GM18520 (cell line): ENCODE measurements at regions not wholly inside any gene's neighbourhood (a gene's known extent, or its start where the extent isn't known, plus 50 kb on each side); places are given as distances from the start of the nearest gene placed in this dataset.

Source experiments
- ATAC-seq: cut with Tn5 transposase; IDR thresholded peaks from one replicate; pipeline ENCODE4 v1.9.1; 2021; ENCODE audit not compliant: unreplicated experiment

DNA sequence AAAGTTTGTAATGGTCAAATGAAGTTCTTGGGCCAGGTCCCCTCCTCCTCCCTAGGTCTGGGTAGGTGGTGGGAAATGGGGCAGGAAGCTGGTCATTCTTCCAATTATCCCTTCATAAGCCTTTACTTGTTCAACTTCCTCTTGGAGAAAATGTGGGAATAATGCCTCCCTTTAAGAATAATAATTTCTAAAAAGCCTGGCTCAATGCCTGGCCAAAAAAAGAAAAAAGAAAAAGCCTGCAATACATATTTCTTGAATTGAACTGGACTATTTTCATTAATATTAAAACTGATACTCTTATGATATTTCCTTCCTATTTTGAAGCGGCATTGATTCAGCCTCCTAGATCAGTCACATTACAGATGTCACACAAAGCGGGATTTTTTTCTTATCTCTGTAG, 600.9 kb downstream of the CCDC171 start:
- ATAC-seq: no peak

DNA sequence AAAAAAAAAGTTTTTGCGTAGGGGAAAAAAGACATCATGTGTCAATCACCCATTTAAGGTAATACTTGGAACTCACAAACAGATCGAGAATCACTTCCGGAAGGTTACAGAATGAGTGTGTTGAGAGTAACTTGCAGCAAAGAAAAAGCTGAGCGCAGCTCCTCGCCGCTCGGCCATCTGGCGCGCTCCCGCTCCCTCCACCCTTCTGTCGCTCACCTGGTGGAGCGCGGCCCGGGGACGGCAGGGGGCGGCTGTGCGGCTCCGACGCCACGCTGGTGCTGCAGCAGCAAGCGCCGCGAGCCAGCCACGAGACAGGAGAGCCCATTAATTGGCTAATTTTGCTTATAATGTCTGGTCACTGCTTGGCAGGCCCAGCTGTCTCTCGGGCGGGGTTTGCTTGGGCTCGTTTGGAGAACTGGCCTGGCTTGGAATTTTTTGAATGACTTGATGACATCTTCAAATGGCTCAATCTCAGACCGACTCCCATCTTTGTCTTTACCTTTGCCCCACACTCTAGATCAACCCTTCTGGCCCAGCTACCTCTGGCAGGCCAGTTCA, 601.8 kb downstream of the CCDC171 start:
- ATAC-seq: no peak

DNA sequence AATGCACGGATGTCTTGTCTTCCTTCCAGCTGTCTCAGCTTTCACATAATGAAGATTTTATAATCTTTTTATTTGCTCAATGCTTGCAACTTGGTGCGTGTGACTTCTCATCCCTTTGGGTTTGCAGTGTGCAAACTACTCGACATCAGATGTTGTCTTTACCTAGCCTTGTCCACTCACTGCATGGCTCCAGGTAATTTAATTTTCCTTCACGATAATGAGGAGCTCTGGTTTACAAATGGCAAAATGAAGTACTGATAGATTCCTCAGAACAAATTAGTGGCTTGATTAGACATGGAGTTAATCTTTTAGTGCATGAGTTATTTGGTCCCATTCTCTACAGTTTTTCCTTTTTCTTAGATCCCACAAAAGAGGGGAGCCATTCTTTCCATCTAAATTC, 603.0 kb downstream of the CCDC171 start:
- ATAC-seq: no peak

DNA sequence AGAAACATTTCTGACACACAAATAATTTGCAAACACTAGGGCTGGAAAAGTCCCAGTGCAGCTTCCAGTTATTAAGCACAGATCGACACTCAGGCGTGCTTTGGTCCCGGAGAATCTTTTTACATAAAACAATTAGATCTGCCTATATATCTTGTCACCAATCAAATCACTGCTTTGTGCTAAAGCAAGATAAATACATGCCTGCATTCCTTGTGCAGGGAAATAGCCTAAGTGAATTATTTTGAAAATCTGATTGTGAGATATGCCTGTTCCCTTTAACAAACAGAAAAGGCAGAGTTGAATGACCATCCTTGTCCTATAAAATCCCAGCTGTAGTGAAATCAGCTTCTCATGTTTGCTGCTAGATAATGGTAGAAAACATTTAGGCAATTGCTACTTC, 604.4 kb downstream of the CCDC171 start:
- ATAC-seq: no peak

DNA sequence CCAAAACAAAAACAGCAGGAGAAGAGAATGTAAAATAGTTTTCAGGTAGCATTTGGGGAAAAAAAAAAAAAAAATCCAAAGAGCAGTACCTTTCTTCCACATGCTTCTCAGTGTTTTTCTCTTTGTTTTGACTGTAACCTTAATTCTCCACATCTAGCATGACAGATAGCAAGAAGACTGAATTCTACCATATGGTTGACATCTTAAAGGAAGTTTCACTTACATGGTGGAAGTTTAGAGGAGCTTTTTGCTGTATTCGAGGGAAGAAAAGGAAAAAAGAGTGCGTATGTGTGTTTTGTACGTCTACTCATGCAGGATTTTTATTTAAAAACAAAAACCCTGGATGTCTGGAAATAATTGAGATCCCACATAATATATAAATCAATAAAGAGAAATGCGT, 604.8 kb downstream of the CCDC171 start:
- ATAC-seq: no peak

DNA sequence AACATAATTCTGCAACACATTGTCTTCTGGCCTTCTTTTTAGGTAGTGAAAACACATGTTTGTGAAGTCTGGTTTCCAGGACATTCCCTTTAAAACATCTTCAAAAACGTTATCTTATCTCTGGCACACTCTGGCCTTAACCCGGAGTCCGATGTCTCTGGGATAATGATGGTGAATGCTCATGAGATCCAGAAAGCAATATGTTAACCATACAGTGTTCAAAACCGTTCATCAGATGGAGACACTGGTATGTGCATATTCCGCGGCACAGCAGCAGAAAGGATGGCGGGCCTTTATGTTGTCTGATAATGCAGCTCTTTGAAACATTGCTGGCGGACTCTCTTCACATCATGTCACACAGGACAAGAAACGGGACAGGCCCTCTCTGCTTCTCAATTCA, 605.2 kb downstream of the CCDC171 start:
- ATAC-seq: no peak

DNA sequence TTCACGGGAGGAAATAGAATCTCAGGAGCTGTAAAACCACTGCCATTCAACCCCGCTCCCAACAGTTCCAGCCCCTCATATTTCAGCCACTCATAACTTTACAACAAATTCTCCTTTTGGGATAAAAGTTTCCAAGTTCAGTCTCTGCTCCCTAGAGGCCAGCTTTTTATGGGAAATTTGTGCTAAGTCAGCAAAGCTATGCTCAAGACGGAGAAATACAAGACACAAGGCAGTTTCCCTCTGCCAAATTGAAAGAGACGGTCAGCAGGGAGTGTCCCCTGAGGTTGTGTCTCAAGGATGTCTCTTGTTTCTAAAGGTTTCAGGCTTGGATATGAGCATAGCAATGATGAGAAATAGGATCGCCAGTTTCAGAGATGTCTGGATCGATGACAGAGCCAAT, 608.6 kb downstream of the CCDC171 start:
- no peak for ATAC-seq

DNA sequence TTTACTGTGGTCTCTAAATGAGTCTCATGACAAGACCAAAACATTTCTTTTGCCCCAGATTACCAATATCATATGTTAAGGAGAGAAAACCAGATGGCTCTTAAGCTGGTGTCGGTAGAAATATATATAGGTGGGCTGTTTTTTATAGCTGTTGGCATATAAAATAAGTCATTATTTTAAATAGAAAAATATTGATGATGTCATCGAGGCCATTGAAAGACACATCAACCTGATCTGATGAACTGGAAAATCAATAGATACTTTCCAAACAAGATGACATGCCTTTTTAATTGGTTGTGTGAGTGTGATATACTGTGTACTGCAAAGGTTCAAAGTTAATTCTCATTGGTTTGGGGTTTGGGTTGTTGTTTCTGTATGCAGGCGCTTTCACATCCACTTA, 617.3 kb downstream of the CCDC171 start:
- no peak for ATAC-seq

DNA sequence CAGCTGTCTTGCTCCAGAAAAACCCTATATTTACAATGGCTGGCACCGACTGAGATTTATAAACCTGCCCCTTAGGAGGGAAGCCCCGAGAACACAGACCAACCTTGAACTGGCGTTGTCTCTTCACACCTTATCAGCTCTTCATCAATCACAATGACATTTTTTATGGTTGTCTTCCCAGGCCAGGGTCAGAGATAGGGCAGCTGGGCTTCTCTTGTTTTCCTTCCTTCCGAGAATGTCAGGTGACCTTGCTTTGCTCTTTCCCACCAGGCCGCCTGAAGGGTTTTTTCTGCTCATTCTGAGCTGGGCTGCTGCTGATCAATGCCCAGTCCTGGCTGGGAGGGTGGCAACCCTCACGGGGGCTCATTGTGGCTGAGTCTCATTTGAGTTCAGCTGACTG, 619.1 kb downstream of the CCDC171 start:
- no peak for ATAC-seq

DNA sequence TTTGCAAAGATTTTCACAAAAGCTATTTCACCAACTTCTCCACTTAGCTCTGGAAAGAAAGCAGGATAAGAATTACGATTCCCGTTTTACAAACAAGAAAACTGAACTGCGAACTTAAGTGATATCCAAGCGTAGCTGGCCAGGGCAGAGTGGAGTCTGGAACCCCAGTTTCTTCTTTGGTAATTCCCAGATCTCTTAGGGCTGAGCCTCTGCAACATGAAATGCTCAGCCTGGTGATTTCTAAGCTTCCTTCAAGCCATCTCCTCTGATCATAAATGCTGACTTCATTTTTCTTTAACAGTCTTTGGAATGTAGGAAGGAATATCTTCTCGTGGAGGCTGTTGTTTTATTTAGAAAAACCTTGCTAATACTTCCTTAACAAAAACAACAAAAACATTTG, 620.0 kb downstream of the CCDC171 start:
- no peak for ATAC-seq

DNA sequence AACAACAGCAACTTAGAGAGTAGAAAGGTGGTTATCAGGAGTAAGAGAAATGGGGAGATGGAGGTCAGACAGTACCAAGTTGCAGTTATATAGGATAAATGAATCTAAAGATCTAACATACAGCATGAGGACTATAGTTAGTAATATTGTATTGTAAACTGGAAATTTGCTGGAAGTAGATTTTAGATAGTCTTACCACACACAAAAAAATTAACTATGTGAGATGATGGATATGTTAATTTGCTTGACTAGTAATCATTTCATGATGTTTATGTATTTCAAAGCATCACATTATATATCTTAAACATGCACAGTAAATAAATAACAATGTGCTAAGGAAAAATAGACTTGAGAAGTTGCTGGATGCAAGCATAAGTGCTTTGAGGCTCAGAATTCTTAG, 622.1 kb downstream of the CCDC171 start:
- no peak for ATAC-seq

DNA sequence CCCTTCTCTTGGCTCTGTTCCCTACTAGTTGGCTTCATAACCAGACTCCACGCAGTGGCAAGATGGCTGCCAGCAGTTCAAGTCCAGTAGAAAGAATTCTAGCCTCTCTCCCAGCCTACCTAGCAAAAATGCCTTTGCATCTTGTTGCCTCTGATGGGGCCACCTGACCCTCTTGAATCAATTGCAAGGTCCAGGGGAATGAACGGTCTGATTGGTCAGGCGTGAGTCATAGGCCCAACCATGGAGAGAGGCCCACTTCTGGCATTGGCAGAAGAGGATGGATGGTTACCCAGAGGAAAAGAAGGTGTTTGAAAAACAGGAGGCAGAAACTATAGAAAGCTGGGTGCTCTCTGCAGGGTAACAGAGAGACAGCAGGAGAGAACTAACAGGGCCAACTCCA, 622.6 kb downstream of the CCDC171 start:
- no peak for ATAC-seq

DNA sequence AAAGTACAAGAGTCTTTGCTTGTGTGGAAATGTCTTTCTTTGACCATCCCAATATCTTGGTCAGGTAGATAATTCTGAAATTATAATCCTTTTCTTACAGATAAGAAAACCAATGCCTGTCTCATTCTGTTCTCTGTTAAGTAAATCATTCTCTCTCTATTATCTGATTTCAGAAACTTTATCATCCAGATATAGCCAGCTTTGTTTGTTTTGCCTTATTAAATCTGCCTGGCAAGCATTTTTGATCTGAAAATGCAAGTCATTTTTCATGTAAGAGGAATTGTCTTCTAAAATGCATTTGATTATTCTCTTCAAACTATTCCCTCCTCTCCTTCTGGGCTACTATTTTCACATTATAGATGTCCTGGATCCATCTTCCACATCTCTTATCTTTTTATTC, 625.5 kb downstream of the CCDC171 start:
- no peak for ATAC-seq

DNA sequence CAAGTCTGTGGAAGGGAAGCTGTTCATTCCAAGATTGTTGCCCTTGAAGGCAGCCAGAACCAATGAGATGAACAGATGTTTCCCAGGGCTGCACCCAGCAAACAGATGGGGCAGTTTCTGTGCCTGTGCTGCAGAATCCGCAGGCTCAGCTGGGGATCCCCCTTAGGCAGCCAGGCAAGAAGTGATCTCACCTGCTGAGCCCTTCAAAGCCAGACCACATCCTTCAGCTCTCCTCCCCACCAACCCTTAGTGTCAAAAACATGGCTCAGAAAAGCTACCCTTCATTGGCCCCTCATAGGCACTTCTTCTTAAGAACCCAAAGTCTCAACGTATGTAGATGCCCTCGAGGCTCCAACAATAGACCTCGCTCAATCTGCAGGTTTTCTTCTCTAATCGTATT, 626.7 kb downstream of the CCDC171 start:
- no peak for ATAC-seq

DNA sequence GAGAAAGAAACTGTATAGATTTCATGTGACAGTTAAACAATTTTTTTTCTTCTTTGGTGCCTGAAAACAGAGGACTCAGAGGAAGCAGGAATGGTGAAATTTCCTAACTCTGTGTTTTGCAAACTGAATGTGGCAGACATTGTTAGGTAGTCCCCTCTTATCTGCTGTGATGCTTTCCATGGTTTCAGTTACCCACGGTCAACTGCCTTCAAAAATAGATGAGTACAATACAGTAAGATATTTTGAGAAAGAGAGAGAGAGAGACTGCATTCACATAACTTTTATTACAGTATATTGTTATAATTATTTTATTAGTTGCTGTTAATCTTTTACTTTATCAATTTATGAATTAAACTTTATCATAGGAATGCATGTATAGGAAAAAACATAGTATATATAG, 627.2 kb downstream of the CCDC171 start:
- ATAC-seq: no peak

DNA sequence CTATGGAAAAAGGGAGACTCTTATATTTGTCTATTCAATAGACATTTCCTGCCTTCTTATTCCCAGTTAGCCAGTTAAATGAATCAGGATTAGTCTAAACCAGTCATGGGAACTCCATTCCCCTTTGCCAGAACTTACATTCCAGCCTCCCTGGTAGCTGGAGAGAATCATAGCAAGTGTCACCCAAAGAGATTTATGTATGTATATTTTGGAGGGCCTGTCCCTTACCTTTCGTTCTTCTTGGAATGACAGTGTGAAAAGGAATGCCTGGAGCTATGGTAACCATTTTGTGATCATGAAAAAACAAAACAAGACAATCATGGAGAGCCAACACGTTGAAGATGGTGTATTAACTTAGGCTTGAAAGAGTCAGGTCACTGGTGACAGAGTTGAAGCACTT, 627.7 kb downstream of the CCDC171 start:
- no peak for ATAC-seq

DNA sequence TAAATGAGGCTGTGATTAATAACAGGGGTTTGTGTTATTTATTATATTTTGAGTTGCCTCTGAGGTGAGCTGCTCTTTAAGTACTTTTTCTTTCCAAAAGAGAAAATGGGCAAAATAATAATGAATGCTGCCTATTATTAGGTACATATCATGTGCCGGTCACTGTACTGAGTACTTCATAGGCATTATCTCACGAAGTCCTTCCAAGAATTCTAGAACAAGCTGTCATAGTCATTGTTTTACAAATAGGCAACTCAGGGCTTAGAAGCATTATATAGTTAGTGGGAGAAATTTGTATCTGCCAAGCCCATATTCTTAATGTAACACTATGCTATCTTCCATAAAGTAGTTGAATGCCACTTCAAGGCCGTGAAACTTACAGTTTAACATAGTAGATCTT, 628.7 kb downstream of the CCDC171 start:
- ATAC-seq: no peak

DNA sequence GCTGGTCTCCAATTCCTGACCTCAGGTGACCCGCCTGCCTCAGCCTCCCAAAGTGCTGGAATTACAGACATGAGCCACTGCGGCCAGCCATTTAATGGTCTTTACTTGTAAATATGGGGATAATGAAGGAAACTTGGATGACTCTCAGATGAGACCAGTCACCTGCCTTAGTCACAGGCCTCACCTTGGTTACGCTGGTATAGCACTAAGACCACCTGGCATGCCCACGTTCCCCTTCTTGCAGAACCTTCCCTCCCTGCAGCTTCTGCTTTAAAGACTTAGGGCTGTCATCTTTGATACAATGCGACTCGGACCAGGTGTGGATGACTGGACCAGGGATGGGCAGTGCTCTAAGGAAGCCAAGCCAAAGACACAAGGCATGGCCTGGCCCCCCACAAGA, 629.9 kb downstream of the CCDC171 start:
- no peak for ATAC-seq

DNA sequence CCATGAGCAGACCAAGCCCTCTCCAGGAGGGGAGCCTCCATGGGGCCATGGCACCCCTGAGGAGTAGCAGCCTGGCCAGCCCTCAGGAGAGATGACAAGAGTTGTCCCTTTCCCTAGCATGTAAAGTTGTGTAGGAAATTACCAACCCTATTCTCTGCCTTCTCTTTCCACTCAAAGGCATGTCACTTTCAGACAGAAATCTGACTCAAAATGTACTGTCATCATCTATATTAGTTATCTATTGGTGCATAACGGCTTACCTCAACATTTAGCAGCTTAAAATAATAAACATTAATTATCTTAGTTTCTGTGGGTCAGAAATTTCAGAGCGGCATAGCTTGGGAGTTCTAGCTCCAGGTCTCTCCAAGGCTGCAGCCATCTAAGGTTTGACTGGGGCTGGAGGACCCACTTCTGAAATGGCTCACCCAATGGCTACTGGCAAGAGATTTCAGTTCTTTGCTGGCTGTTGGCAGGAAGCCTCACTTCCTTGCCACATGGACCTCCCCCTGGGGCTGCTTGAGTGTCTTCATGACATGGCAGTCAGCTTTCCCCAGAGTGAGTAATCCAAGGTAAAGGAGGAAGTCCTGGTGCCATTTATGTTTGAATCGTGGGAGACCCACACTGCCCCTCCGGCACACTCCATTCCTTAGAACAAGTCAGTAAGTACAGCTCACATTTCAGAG, 632.3 kb downstream of the CCDC171 start:
- ATAC-seq: no peak

DNA sequence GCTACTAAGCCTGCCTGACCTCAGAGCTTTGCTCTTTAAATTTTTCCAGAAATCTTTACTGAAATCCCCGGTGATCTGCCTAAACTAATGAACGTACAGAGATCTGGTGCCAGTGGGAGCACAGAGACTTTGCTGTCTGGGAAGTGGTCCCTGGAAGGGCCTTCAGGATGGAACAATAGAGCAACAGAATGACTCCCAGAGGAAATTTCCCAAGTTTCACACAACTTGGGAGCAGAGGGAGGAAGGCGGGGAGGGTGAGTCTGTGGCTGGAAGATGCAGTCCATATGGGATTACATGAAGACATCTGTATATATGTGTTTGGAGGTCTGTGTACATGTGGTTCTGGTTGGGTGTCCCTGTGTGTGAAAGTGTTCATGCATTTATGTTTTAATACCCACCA, 638.3 kb downstream of the CCDC171 start:
- ATAC-seq: no peak

DNA sequence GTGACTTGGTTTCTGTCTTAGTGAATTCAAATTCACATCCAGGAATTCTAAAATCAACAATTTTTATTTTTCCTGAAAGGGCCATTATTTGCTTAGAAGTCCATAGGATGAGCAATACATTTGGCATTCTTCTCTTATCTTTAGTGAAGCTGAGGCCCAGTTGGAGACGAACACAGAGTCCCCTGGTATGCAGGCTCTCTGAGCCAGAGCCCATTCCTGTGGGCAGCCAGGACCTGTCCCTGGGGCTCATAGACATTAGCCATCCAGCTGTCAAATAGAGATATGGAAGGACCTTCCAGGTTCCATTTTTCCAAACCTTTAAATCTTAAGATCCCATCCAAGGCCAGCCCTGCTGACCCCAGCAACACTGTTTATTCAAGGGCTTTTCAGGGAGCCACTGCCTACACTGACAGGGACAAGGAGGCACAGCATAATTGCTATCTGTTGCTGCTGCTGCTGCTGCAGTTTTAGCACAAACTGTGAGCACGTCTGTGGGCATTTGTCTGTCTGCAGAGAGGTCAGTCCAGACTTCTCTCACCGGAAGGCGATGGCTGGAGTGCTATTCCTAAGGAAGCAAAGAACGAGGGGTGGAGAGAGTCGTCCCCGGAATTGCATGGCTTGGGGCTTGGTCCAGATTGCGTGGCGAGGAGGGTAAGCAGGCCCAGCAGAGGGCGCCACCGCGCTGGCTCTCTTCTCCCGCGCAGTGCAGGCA, 639.0 kb downstream of the CCDC171 start:
- ATAC-seq: no peak

DNA sequence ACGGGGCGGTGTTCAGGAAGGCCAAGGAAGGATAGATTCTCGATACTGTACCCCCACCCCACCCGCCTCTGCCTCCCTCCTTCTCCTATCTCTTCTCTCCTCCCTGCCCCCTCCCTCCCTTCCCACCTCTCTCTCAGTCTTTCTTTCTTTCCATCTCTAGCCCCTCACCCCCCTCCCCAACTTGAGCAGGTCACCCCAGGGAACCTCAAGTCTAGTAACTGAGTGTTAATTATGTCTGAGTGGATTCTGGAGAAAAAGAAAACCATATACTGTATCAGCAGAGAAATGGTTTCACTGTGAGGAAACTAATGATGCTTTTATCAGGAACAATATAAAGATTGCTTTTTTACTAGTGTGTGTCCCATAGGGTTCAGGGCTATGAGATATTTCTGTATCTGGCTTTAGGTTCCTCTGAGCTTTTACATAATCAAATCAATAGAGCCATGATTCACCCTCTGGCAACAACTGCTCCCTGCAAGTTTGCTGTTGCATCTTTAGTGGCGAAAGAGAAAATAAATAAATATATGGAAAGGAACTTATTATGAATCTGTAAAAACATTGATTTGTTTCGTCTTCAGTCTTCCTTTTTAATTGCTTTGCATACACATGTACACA, 639.7 kb downstream of the CCDC171 start:
- ATAC-seq: no peak
